Fibroblast of lung (primary cell): ENCODE measurements at regions not wholly inside any gene's neighbourhood (a gene's known extent, or its start where the extent isn't known, plus 50 kb on each side); places are given as distances from the start of the nearest gene placed in this dataset.

Experiments
- EZH2 ChIP-seq: IDR thresholded peaks from 2 replicates; pipeline ENCODE4 v1.5.1; 2012; ENCODE audit warnings: low read length, control low read depth, mild to moderate bottlenecking; ENCODE audit errors: missing control alignments
- TF ChIP-seq, protein P1 (sequence below), 2 donors: IDR thresholded peaks in 1 of 2; conservative IDR thresholded peaks in 1 of 2; 1 replicate in 1 of 2; 2 replicates in 1 of 2; pipeline ENCODE4 v1.5.1; 2011 to 2012; ENCODE audit warnings: low read length in 2 of 2, control low read depth in 1 of 2, inconsistent platforms in 1 of 2, low read depth in 1 of 2, mild to moderate bottlenecking in 1 of 2

DNA sequence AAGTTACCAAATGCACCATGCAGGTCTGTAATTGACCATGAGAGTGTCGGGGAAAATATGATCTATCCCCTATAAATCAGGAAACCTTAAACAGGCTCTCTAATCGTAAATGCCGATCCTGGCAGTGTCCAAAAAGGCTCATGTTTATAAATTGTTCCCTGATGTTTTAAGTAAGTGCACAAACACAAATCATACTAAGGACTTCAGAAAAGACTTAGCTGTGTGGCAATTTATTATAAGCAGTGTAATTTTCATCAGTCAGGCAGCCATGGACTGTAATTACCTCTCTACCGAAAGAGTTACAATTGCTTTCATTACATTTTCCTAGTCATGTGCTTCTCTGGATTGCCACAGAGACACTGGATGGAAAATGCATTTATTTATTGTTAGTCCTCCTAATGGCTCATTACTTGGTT, 73.4 kb upstream of the COX10 start:
- TF ChIP-seq, protein P1, sequence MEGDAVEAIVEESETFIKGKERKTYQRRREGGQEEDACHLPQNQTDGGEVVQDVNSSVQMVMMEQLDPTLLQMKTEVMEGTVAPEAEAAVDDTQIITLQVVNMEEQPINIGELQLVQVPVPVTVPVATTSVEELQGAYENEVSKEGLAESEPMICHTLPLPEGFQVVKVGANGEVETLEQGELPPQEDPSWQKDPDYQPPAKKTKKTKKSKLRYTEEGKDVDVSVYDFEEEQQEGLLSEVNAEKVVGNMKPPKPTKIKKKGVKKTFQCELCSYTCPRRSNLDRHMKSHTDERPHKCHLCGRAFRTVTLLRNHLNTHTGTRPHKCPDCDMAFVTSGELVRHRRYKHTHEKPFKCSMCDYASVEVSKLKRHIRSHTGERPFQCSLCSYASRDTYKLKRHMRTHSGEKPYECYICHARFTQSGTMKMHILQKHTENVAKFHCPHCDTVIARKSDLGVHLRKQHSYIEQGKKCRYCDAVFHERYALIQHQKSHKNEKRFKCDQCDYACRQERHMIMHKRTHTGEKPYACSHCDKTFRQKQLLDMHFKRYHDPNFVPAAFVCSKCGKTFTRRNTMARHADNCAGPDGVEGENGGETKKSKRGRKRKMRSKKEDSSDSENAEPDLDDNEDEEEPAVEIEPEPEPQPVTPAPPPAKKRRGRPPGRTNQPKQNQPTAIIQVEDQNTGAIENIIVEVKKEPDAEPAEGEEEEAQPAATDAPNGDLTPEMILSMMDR (conservative IDR thresholded peaks at IDR 0.05 in 1 of 2, IDR thresholded peaks at IDR 0.05 in 1 of 2; ENCODE audit: low read depth in 1 of 2, low read length in 2 of 2) = no peak
- TF ChIP-seq EZH2 = no peak
